Mesendoderm (in vitro differentiated cells): ENCODE measurements at regions not wholly inside any gene's neighbourhood (a gene's known extent, or its start where the extent isn't known, plus 50 kb on each side); places are given as distances from the start of the nearest gene placed in this dataset.

Experiments
- DNase-seq: peaks from one replicate; pipeline ENCODE4 v3.0.0; 2013
- H2AK5ac ChIP-seq: 2 replicates; pipeline ENCODE4 v1.6.1; 2013; ENCODE audit warnings: low read length, inconsistent platforms
- H2BK120ac ChIP-seq: 2 replicates; pipeline ENCODE4 v1.6.1; 2013; ENCODE audit warnings: low read depth, mild to moderate bottlenecking, low read length, moderate library complexity, mixed read lengths
- H2BK15ac ChIP-seq: replicated peaks from 2 replicates; pipeline ENCODE4 v1.6.1; 2013; ENCODE audit warnings: low read depth, mild to moderate bottlenecking, moderate library complexity
- H2BK5ac ChIP-seq: 2 replicates; pipeline ENCODE4 v1.6.1; 2013; ENCODE audit warnings: low read length, inconsistent platforms
- H3K18ac ChIP-seq: 2 replicates; pipeline ENCODE4 v1.6.1; 2013; ENCODE audit warnings: mild to moderate bottlenecking, low read length, mixed read lengths
- H3K23ac ChIP-seq: one replicate; pipeline ENCODE4 v1.6.1; 2013; ENCODE audit warnings: low read length
- H3K27ac ChIP-seq: 2 replicates; pipeline ENCODE4 v1.5.1; 2013; ENCODE audit warnings: low read depth, mild to moderate bottlenecking, inconsistent platforms, low read length, moderate library complexity
- H3K27me3 ChIP-seq: 2 replicates; pipeline ENCODE4 v1.6.1; 2013; ENCODE audit warnings: low read length, control low read depth, mild to moderate bottlenecking, inconsistent platforms; ENCODE audit not compliant: insufficient read depth, poor library complexity
- H3K36me3 ChIP-seq: 2 replicates; pipeline ENCODE4 v1.6.1; 2013; ENCODE audit warnings: low read length, inconsistent platforms; ENCODE audit not compliant: control insufficient read depth, insufficient read depth
- H3K4ac ChIP-seq: one replicate; pipeline ENCODE4 v1.6.1; 2013; ENCODE audit warnings: low read depth, mild to moderate bottlenecking, low read length, moderate library complexity
- H3K4me1 ChIP-seq: 2 replicates; pipeline ENCODE4 v1.6.1; 2013; ENCODE audit warnings: low read depth, low read length, inconsistent platforms; ENCODE audit not compliant: control insufficient read depth
- H3K4me2 ChIP-seq: 2 replicates; pipeline ENCODE4 v1.6.1; 2013; ENCODE audit warnings: low read length
- H3K4me3 ChIP-seq: 2 replicates; pipeline ENCODE4 v1.5.1; 2013; ENCODE audit warnings: mild to moderate bottlenecking, low read length
- H3K56ac ChIP-seq: one replicate; pipeline ENCODE4 v1.6.1; 2013; ENCODE audit warnings: low read length
- H3K79me1 ChIP-seq: 2 replicates; pipeline ENCODE4 v1.6.1; 2013; ENCODE audit warnings: low read length, inconsistent platforms
- H3K79me2 ChIP-seq: 2 replicates; pipeline ENCODE4 v1.6.1; 2013; ENCODE audit warnings: mild to moderate bottlenecking, low read length; ENCODE audit not compliant: control insufficient read depth, insufficient read depth
- H3K9ac ChIP-seq: 2 replicates; pipeline ENCODE4 v1.6.1; 2013; ENCODE audit warnings: low read length, inconsistent platforms
- H4K5ac ChIP-seq: one replicate; pipeline ENCODE4 v1.6.1; 2013; ENCODE audit warnings: low read length
- H4K8ac ChIP-seq: one replicate; pipeline ENCODE4 v1.6.1; 2013; ENCODE audit warnings: low read depth, mild to moderate bottlenecking, control low read depth, low read length, moderate library complexity
- WGBS: extraction: QIAGEN DNeasy Blood & Tissue Kit; methylation state at CpG from one replicate; pipeline ENCODE4 v1.1.7; 2013; ENCODE audit warnings: low lambda C conversion rate, missing lambda C conversion rate; ENCODE audit not compliant: insufficient coverage; ENCODE audit errors: extremely low coverage; 5-methylcytosine and 5-hydroxymethylcytosine counted together

- Histone ChIP-seq H3K23ac (no peak overlapping the region), H3K56ac (no peak overlapping the region), H3K18ac (no peak overlapping the region), H2BK15ac (no peak overlapping the region), H3K4ac (no peak overlapping the region), H3K4me1 (no peaks in the 10 kb centered on the region), H2BK120ac (no peak overlapping the region), H3K4me2 (no peak overlapping the region), H3K27me3 (no peaks in the 10 kb centered on the region), H3K79me2 (no peaks in the 10 kb centered on the region), H3K9ac (no peak overlapping the region), H3K79me1 (no peaks in the 10 kb centered on the region), H2BK5ac (no peak overlapping the region), H4K5ac (no peak overlapping the region), H3K4me3 (no peak overlapping the region), H2AK5ac (no peak overlapping the region), H3K27ac (no peak overlapping the region), H3K36me3 (no peaks in the 10 kb centered on the region), H4K8ac (no peak overlapping the region)
- no peak for DNase-seq
- WGBS = no CpG with 5 or more reads among the region's 2 CpGs
Observed at GRCh38 chr11:81476345-81476744, 1257.3 kb downstream of the FAM181B start.

GRCh38 chr11:81472646-81473045 lies 1261.0 kb downstream of the FAM181B start:
- Histone ChIP-seq H3K9ac (no peak overlapping the region), H3K27ac (no peak overlapping the region), H4K5ac (no peak overlapping the region), H3K4me1 (no peaks in the 10 kb centered on the region), H3K4me3 (no peak overlapping the region), H3K23ac (no peak overlapping the region), H2BK5ac (no peak overlapping the region), H3K56ac (no peak overlapping the region), H4K8ac (no peak overlapping the region), H2BK15ac (no peak overlapping the region), H3K18ac (no peak overlapping the region), H3K27me3 (no peaks in the 10 kb centered on the region), H3K4me2 (no peak overlapping the region), H2AK5ac (no peak overlapping the region), H3K36me3 (no peaks in the 10 kb centered on the region), H2BK120ac (no peak overlapping the region), H3K79me1 (no peaks in the 10 kb centered on the region), H3K79me2 (no peaks in the 10 kb centered on the region), H3K4ac (no peak overlapping the region)
- no CpG with 5 or more reads among the region's 2 CpGs for WGBS
- DNase-seq = no peak

GRCh38 chr11:81470446-81470845 lies 1263.2 kb downstream of the FAM181B start:
- H3K9ac ChIP-seq = no peak overlapping the region
- H3K18ac ChIP-seq = no peak overlapping the region
- no peak overlapping the region for H3K4me2 ChIP-seq
- H4K8ac ChIP-seq = no peak overlapping the region
- no peak overlapping the region for H2BK120ac ChIP-seq
- H2BK15ac ChIP-seq = no peak overlapping the region
- H3K79me1 ChIP-seq = no peaks in the 10 kb centered on the region
- no peaks in the 10 kb centered on the region for H3K36me3 ChIP-seq
- H3K56ac ChIP-seq = no peak overlapping the region
- H3K27ac ChIP-seq = no peak overlapping the region
- H3K27me3 ChIP-seq = no peaks in the 10 kb centered on the region
- no peak overlapping the region for H3K23ac ChIP-seq
- WGBS = no CpG with 5 or more reads among the region's 3 CpGs
- H3K4me1 ChIP-seq = no peaks in the 10 kb centered on the region
- no peak overlapping the region for H2BK5ac ChIP-seq
- DNase-seq = no peak
- H3K4ac ChIP-seq = no peak overlapping the region
- no peaks in the 10 kb centered on the region for H3K79me2 ChIP-seq
- H3K4me3 ChIP-seq = no peak overlapping the region
- H2AK5ac ChIP-seq = no peak overlapping the region
- H4K5ac ChIP-seq = no peak overlapping the region

DNA sequence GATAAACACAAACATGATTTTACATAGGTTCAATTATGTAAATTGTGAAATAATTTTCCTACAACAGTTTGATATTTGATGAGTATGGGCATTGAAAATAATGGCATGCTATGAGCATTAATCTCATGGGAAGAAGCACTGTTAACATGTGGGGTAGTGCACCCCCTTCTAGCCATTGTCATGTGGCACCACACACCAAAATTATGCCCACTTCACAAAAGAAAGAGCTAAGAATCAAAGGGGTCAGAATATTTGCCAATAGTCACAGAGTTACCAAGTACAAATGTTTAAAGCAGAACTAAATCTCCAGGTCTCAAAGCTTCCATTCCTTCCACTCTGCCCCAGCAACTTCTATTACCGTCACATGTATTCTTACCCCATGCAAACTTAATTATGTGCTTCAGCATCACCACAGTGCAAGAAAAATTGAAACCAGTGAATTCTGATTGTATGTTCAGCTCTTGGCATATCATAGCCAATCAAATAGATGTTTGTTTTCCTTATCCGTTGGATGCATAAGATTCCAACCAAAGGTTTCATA lies 1273.8 kb downstream of the FAM181B start:
- Histone ChIP-seq H4K5ac (no peak overlapping the region), H3K79me1 (no peaks in the 10 kb centered on the region), H3K18ac (no peak overlapping the region), H2BK5ac (no peak overlapping the region), H3K36me3 (no peaks in the 10 kb centered on the region), H4K8ac (no peak overlapping the region), H3K4me1 (no peaks in the 10 kb centered on the region), H3K9ac (no peak overlapping the region), H2BK120ac (no peak overlapping the region), H3K79me2 (no peaks in the 10 kb centered on the region), H2AK5ac (no peak overlapping the region), H3K27ac (no peak overlapping the region), H3K4me3 (no peak overlapping the region), H3K4me2 (no peak overlapping the region), H3K27me3 (no peaks in the 10 kb centered on the region), H3K56ac (no peak overlapping the region), H3K23ac (no peak overlapping the region), H3K4ac (no peak overlapping the region), H2BK15ac (no peak overlapping the region)
- WGBS = no CpG with 5 or more reads among the region's 2 CpGs
- DNase-seq = no peak

DNA sequence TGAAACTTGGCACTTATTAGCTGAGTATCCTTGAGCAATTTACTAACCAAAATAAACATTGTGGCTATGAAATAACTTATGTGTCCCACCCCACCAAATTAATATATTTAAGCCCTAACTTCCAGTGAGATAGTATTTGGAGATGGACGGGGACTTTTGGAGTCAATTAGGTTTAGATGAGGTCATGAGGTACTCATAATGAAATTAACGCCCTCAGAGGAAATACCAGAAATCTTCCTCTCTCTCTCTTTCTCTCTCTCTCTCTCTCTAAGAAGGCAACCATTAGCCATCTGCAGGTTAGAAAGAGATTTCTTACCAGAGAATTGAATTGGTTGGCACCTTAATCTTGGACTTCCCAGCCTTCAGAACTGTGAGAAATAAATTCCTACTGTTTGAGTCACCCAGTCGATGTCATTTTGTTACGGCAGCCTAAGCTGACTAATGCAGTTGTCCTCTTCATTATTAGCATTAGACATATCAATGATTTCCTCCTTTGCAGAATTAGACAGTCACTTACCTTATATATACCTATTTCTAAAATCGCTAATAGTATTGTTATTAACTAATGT lies 1284.0 kb downstream of the FAM181B start:
- no peak overlapping the region for H4K5ac ChIP-seq
- no peak overlapping the region for H3K23ac ChIP-seq
- H2BK15ac ChIP-seq = no peak overlapping the region
- H3K4me2 ChIP-seq = no peak overlapping the region
- no peaks in the 10 kb centered on the region for H3K79me2 ChIP-seq
- H3K4me3 ChIP-seq = no peak overlapping the region
- H3K56ac ChIP-seq = no peak overlapping the region
- peak; percentile 35 for DNase-seq
- no peaks in the 10 kb centered on the region for H3K79me1 ChIP-seq
- H2AK5ac ChIP-seq = no peak overlapping the region
- no peak overlapping the region for H4K8ac ChIP-seq
- no peaks in the 10 kb centered on the region for H3K36me3 ChIP-seq
- no peak overlapping the region for H3K9ac ChIP-seq
- no peak overlapping the region for H3K18ac ChIP-seq
- no peak overlapping the region for H2BK5ac ChIP-seq
- WGBS = no CpG with 5 or more reads among the region's 5 CpGs
- no peaks in the 10 kb centered on the region for H3K27me3 ChIP-seq
- no peak overlapping the region for H3K4ac ChIP-seq
- H3K4me1 ChIP-seq = no peaks in the 10 kb centered on the region
- H2BK120ac ChIP-seq = no peak overlapping the region
- no peak overlapping the region for H3K27ac ChIP-seq

DNA sequence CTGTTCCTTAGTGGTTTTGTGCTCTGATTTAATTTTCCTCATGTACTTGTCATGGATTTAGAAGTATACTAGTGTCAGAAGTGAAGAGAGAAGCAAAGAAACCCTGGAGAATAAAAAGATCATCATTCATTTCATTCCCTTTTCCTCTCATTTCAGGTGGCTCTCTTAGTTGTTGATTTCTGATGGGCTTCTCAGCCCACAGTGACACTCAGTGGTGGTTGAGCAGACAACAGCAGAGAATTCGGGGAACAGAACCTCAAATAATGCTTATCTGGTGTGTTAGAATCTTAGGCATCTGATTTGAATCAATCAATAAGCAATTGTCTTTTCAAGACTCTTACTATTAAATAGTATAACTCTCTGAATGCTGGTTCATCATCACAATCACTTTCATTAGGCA lies 1289.4 kb downstream of the FAM181B start:
- no peaks in the 10 kb centered on the region for H3K4me1 ChIP-seq
- H3K27me3 ChIP-seq = no peaks in the 10 kb centered on the region
- H3K56ac ChIP-seq = no peak overlapping the region
- no peak overlapping the region for H3K9ac ChIP-seq
- no peak overlapping the region for H3K23ac ChIP-seq
- DNase-seq = peak; percentile 29
- H3K4me2 ChIP-seq = no peak overlapping the region
- no peak overlapping the region for H4K5ac ChIP-seq
- no peak overlapping the region for H3K4me3 ChIP-seq
- H2BK15ac ChIP-seq = no peak overlapping the region
- no CpG with 5 or more reads among the region's 1 CpG for WGBS
- no peak overlapping the region for H3K27ac ChIP-seq
- H3K36me3 ChIP-seq = no peaks in the 10 kb centered on the region
- H2BK120ac ChIP-seq = no peak overlapping the region
- H2BK5ac ChIP-seq = no peak overlapping the region
- H3K4ac ChIP-seq = no peak overlapping the region
- H3K79me2 ChIP-seq = no peaks in the 10 kb centered on the region
- H2AK5ac ChIP-seq = no peak overlapping the region
- no peak overlapping the region for H4K8ac ChIP-seq
- H3K79me1 ChIP-seq = no peaks in the 10 kb centered on the region
- H3K18ac ChIP-seq = no peak overlapping the region
